Left ventricle myocardium inferior (tissue), 1 donor: ENCODE measurements at regions not wholly inside any gene's neighbourhood (a gene's known extent, or its start where the extent isn't known, plus 50 kb on each side); places are given as distances from the start of the nearest gene placed in this dataset.

Experiments
- DNase-seq: peaks from one replicate; pipeline ENCODE4 v3.0.0-alpha.2; 2020
- H3K27ac ChIP-seq: fragments of 200-600 bp; replicated peaks from 2 replicates; pipeline ENCODE4 v1.8.0; 2021
- H3K27me3 ChIP-seq: fragments of 200-600 bp; 2 replicates; pipeline ENCODE4 v1.8.0; 2021; ENCODE audit warnings: low read depth
- H3K36me3 ChIP-seq: fragments of 200-600 bp; 2 replicates; pipeline ENCODE4 v1.8.0; 2021
- H3K4me1 ChIP-seq: fragments of 200-600 bp; 2 replicates; pipeline ENCODE4 v1.8.0; 2021
- H3K4me3 ChIP-seq: fragments of 200-600 bp; 2 replicates; pipeline ENCODE4 v1.8.0; 2021; ENCODE audit warnings: mild to moderate bottlenecking, moderate library complexity
- H3K9me3 ChIP-seq: fragments of 200-600 bp; replicated peaks from 2 replicates; pipeline ENCODE4 v1.8.0; 2021
- CTCF ChIP-seq: fragments of 200-600 bp; IDR thresholded peaks from 2 replicates; pipeline ENCODE4 v1.8.0; 2021; ENCODE audit warnings: antibody characterized with exemption, mild to moderate bottlenecking, borderline replicate concordance
- intact Hi-C: fragments of 100-400 bp; cut with micrococcal nuclease; formaldehyde crosslinking; loops from one replicate; pipeline ENCODE4 v1.11.0; 2022
- donor health status: DM: no; HTN: yes; CAD: no; lungs with severe emphysema.

- H3K27ac ChIP-seq: no peak overlapping the region
- H3K36me3 ChIP-seq: no peaks in the 10 kb centered on the region
- no peaks in the 10 kb centered on the region for H3K27me3 ChIP-seq
- no peak overlapping the region for H3K4me3 ChIP-seq
- H3K4me1 ChIP-seq: no peaks in the 10 kb centered on the region
- H3K9me3 ChIP-seq: no peaks in the 10 kb centered on the region
- TF ChIP-seq CTCF: no peak
- DNase-seq: no peak
- intact Hi-C loops: no loop called here
Measured at GRCh38 chr2:147628971-147629421, 215.8 kb upstream of the ACVR2A start.

GRCh38 chr2:147623328-147623727 is 221.5 kb upstream of the ACVR2A start:
- no peak overlapping the region for H3K4me3 ChIP-seq
- no peak for TF ChIP-seq CTCF
- H3K27ac ChIP-seq: no peak overlapping the region
- no peaks in the 10 kb centered on the region for H3K9me3 ChIP-seq
- H3K36me3 ChIP-seq: no peaks in the 10 kb centered on the region
- no peaks in the 10 kb centered on the region for H3K27me3 ChIP-seq
- no peaks in the 10 kb centered on the region for H3K4me1 ChIP-seq
- intact Hi-C loops: no loop called here
- DNase-seq: no peak

- Histone ChIP-seq H3K4me3 (no peak overlapping the region), H3K27me3 (no peaks in the 10 kb centered on the region), H3K9me3 (no peaks in the 10 kb centered on the region), H3K4me1 (no peaks in the 10 kb centered on the region), H3K27ac (no peak overlapping the region), H3K36me3 (no peaks in the 10 kb centered on the region)
- intact Hi-C loops: no loop called here
- no peak for TF ChIP-seq CTCF
- DNase-seq: no peak
Measured at GRCh38 chr2:147621656-147622197, 223.1 kb upstream of the ACVR2A start.

- H3K27me3 ChIP-seq: no peaks in the 10 kb centered on the region
- H3K27ac ChIP-seq: no peak overlapping the region
- no peak overlapping the region for H3K4me3 ChIP-seq
- DNase-seq: no peak
- no peaks in the 10 kb centered on the region for H3K9me3 ChIP-seq
- H3K4me1 ChIP-seq: no peaks in the 10 kb centered on the region
- H3K36me3 ChIP-seq: no peaks in the 10 kb centered on the region
- intact Hi-C loops: no loop called here
- no peak for TF ChIP-seq CTCF
Measured at GRCh38 chr2:147619808-147620207, 225.0 kb upstream of the ACVR2A start.

GRCh38 chr2:147615726-147616125 is 229.1 kb upstream of the ACVR2A start:
- intact Hi-C loops: no loop called here
- H3K4me1 ChIP-seq: no peaks in the 10 kb centered on the region

More at GRCh38 chr2:147615726-147616125, 229.1 kb upstream of the ACVR2A start:
- Histone ChIP-seq H3K27ac (no peak overlapping the region), H3K36me3 (no peaks in the 10 kb centered on the region), H3K27me3 (no peaks in the 10 kb centered on the region), H3K4me3 (no peak overlapping the region), H3K9me3 (no peaks in the 10 kb centered on the region)
- no peak for TF ChIP-seq CTCF
- DNase-seq: no peak
